ENCODE measurements at regions not wholly inside any gene's neighbourhood (a gene's known extent, or its start where the extent isn't known, plus 50 kb on each side); places are given as distances from the start of the nearest gene placed in this dataset.

GRCh38 chr15:93223803-93224202 lies 134.8 kb upstream of the RGMA start:
- Histone ChIP-seq H3K27ac (no peak overlapping the region), H3K4me3 (ENCODE audit: low read depth, low read length) (no peak overlapping the region), H3K36me3 (no peaks in the 10 kb centered on the region), H3K9me3 (ENCODE audit: severe bottlenecking) (no peaks in the 10 kb centered on the region), H3K27me3 (ENCODE audit: insufficient read depth, low read depth, severe bottlenecking) (peaks cover 81% of the 10 kb centered on the region)
- TF ChIP-seq CTCF (IDR thresholded peaks at IDR 0.05; ENCODE audit: low read depth, low read length) = no peak
- no peak for DNase-seq

DNA sequence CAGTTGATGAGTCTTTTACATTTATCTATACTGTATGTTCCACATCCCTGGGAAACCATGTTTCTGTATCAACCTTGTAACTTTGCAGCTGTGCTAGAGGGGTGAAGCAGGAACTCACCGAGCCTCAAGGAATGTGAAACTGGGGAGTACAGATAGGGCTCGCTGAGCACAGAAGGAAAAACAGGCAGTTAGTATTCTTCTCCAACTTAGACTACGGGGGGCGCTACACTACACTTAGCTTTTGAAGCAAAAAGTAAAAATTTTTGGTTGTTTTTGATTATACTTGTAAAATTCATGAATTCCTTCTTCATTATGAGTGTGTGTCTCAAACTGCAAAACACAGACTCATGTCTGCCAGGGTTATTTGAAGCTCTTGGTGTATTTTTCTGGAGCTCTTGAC lies 132.7 kb upstream of the RGMA start:
- DNase-seq = no peak
- Histone ChIP-seq H3K27ac (no peak overlapping the region), H3K9me3 (ENCODE audit: severe bottlenecking) (no peaks in the 10 kb centered on the region), H3K27me3 (ENCODE audit: insufficient read depth, low read depth, severe bottlenecking) (peaks cover 81% of the 10 kb centered on the region), H3K36me3 (no peaks in the 10 kb centered on the region), H3K4me3 (ENCODE audit: low read depth, low read length) (no peak overlapping the region)
- TF ChIP-seq CTCF (IDR thresholded peaks at IDR 0.05; ENCODE audit: low read depth, low read length) = no peak

DNA sequence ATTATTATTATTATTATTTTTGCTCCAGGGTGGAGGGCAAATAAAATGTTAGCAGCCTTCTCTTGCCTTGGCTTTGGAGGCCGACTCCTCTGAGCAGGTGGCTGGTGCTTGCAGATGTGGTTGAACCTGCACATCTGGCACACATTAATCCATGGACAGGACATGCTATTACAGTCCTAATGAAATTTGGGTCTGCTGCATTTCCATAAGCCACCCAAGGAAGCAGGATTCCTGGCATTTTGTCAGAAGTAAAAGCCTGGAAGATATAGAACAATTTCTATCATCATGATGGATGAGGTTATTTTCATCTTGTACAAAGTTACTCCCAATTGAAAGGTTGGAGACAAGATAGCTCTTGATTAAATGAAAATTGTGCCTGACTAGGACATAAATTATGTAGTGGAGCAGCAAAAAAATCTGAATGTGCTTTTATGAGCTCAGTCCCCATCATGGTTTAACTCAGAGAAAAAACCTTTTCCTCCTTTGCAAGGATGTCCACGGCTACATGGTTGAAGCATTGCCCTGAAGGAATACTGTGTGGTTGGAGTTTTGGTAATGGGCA lies 130.9 kb upstream of the RGMA start:
- Histone ChIP-seq H3K36me3 (no peaks in the 10 kb centered on the region), H3K27me3 (ENCODE audit: insufficient read depth, low read depth, severe bottlenecking) (peaks cover 79% of the 10 kb centered on the region), H3K9me3 (ENCODE audit: severe bottlenecking) (no peaks in the 10 kb centered on the region), H3K27ac (no peak overlapping the region), H3K4me3 (ENCODE audit: low read depth, low read length) (no peak overlapping the region)
- no peak for DNase-seq
- TF ChIP-seq CTCF (IDR thresholded peaks at IDR 0.05; ENCODE audit: low read depth, low read length) = no peak

- Histone ChIP-seq H3K27me3 (ENCODE audit: insufficient read depth, low read depth, severe bottlenecking) (peaks cover 88% of the 10 kb centered on the region), H3K4me3 (ENCODE audit: low read depth, low read length) (no peak overlapping the region), H3K27ac (no peak overlapping the region), H3K36me3 (no peaks in the 10 kb centered on the region), H3K9me3 (ENCODE audit: severe bottlenecking) (no peaks in the 10 kb centered on the region)
- DNase-seq = no peak
- TF ChIP-seq CTCF (IDR thresholded peaks at IDR 0.05; ENCODE audit: low read depth, low read length) = no peak
These were observed 128.3 kb upstream of the RGMA start for GRCh38 chr15:93217343-93217742.

DNA sequence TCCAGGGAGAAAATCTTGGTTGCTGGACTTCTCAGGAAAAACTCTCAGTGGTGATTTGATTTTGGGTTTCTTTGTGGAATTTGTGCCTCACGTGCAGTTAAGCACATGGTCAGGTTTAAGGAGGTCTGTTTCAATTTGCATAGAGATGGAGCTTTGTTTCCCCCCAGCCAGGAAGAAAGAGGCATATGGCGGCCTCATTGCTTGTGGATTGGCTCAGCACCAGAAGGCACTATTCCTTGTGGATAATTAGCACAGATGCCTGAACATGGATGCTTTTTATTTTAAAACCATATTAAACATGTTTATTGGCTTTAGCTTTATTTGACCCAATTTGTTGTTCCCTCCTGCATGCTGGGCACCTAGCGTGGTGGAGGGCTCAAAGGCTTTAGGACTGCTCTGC lies 125.1 kb upstream of the RGMA start:
- H3K4me3 ChIP-seq (ENCODE audit: low read depth, low read length) = no peak overlapping the region
- no peaks in the 10 kb centered on the region for H3K36me3 ChIP-seq
- DNase-seq = no peak
- H3K27ac ChIP-seq = no peak overlapping the region
- peaks cover 86% of the 10 kb centered on the region for H3K27me3 ChIP-seq (ENCODE audit: insufficient read depth, low read depth, severe bottlenecking)
- no peak for TF ChIP-seq CTCF (IDR thresholded peaks at IDR 0.05; ENCODE audit: low read depth, low read length)
- no peaks in the 10 kb centered on the region for H3K9me3 ChIP-seq (ENCODE audit: severe bottlenecking)

GRCh38 chr15:93213281-93213680 lies 124.3 kb upstream of the RGMA start:
- Histone ChIP-seq H3K27me3 (ENCODE audit: insufficient read depth, low read depth, severe bottlenecking) (peaks cover 84% of the 10 kb centered on the region), H3K9me3 (ENCODE audit: severe bottlenecking) (no peaks in the 10 kb centered on the region), H3K4me3 (ENCODE audit: low read depth, low read length) (no peak overlapping the region), H3K27ac (no peak overlapping the region), H3K36me3 (no peaks in the 10 kb centered on the region)
- TF ChIP-seq CTCF (IDR thresholded peaks at IDR 0.05; ENCODE audit: low read depth, low read length) = no peak
- no peak for DNase-seq
